GM20431 (cell line): ENCODE measurements at regions not wholly inside any gene's neighbourhood (a gene's known extent, or its start where the extent isn't known, plus 50 kb on each side); places are given as distances from the start of the nearest gene placed in this dataset.

ENCODE experiments used
- in situ Hi-C: fragments of 300-500 bp; cut with MseI, MboI; formaldehyde crosslinking; loops from one replicate; pipeline ENCODE4 v1.15.0; 2020; ENCODE audit warnings: low sequenced_read_pairs; ENCODE audit not compliant: unreplicated experiment

GRCh38 chr1:218991089-218991488, 182.6 kb upstream of the LYPLAL1 start:
- in situ Hi-C loops, result no loop called here

GRCh38 chr1:218994615-218995014, 179.1 kb upstream of the LYPLAL1 start:
- in situ Hi-C loops, result no loop called here

- in situ Hi-C loops, result no loop called here
Observed at GRCh38 chr1:218995091-218995665, 178.5 kb upstream of the LYPLAL1 start.

GRCh38 chr1:218996362-218996761, 177.3 kb upstream of the LYPLAL1 start:
- in situ Hi-C loops, result no loop called here

GRCh38 chr1:219000005-219000404, 173.7 kb upstream of the LYPLAL1 start:
- in situ Hi-C loops, result no loop called here

- in situ Hi-C loops, result no loop called here
Observed at GRCh38 chr1:219000631-219001030, 173.0 kb upstream of the LYPLAL1 start.

DNA sequence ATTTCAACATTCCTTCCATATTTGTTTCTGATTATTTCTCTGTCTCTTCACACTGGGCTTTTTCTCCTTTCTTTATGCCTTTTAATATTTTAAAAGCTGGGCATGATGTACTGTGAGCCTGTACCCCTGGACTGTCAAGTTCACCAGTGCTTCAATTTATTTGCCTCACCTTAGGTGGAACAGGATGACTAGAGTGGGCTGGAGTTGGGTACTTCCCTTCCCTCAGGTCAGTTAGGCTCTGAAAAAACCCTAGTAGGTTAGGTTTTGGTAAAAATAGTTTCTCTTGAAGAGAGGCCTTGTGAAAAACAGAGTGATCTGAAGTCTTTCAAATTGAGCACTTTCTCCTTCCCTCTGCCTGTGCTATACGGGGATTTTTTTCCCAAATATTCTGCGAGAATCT, 163.0 kb upstream of the LYPLAL1 start:
- in situ Hi-C loops, result no loop called here

- in situ Hi-C loops, result no loop called here
Observed at GRCh38 chr1:219020386-219020785, 153.3 kb upstream of the LYPLAL1 start.

DNA sequence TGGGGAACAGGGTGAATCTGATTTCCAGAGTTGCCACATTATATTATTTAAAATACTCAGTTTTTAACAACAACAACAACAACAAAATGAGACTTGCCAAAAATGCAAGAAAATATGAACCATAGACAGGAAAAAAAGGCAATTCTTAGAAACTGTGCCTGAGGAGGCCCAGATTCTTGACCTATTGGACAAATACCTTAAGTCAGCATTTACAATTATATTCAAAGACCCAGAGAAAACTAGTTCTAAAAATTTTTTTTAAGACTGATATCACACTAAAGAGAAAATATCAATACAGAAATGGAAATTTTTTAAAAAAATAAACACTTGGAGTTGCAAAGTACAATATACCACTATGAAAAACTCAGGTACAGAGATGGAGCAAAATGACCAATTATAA, 152.8 kb upstream of the LYPLAL1 start:
- in situ Hi-C loops, result no loop called here

GRCh38 chr1:219027146-219027673, 146.5 kb upstream of the LYPLAL1 start:
- in situ Hi-C loops, result no loop called here

- in situ Hi-C loops, result no loop called here
Observed at GRCh38 chr1:219031809-219032208, 141.9 kb upstream of the LYPLAL1 start.

GRCh38 chr1:219038398-219038797, 135.3 kb upstream of the LYPLAL1 start:
- in situ Hi-C loops, result no loop called here

DNA sequence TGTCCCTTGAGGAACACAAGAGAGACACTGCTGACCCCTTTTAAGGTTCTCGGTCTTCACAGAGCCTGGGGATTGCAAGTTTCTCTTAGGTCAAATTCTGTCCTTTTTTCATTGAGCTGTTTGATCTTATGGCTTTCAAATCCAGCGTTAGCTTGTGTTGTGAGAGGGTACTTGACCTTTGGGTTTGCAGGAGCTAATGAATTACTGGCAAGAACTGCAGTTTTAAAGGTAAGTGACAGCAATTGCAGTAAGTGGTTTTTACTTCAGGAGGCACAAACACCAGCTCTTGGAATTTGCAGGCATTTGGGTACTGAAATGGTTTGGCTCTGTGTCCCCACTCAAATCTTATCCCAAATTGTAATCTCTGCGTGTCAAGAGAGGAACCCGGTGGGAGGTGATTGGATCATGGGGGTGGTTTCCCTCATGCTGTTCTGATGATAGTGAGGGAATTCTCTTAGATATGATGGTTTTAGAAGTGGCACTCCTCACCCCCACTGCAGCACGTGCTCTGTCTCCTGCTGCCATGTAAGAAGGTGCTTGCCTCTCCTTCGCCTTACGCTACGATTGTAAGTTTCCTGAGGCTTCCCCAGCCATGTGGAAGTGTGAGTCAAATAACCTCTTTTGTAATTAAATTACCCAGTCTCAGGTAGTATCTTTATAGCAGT, 134.5 kb upstream of the LYPLAL1 start:
- in situ Hi-C loops, result no loop called here

DNA sequence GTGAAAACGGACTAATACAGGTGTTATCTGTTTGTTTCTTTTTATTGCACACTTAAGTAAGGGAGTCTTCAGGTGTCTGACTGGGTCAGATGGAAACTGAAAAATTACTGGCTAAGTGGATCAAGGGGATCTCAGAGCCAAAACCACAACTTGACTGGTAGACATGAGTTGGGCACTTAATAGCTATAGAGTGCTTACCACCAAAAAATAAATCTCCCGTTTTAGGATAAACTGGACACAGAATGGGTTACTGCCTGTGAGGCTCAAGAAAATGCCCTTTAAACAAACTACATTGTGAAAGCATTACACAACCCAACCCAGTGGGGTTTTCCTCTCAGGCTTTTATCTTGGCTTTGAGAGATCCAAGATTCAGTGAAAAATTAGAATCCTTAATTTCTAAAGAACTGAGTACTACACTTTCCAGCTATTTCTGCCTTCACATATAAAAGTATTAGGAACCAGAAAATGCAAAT, 134.0 kb upstream of the LYPLAL1 start:
- in situ Hi-C loops, result no loop called here

- in situ Hi-C loops, result no loop called here
Observed at GRCh38 chr1:219040291-219040690, 133.4 kb upstream of the LYPLAL1 start.

DNA sequence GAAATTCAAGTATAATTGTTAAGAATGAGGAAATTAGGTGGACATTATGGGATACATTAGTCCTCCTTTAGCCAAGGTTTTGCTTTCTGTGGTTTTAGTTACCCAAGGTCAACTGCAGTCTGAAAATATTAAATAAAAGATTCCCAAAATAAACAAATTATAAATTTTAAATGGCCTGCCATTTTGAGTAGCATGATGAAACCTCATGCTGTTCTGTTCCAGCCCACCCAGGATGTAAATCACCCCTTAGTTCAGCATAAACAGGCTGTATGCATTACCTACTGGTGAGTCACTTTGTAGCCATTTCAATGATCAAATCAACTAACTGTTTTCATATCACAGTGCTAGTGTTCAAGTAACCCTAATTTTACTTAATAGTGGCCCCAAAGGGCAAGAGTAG, 132.5 kb upstream of the LYPLAL1 start:
- in situ Hi-C loops, result no loop called here

GRCh38 chr1:219041818-219042217, 131.9 kb upstream of the LYPLAL1 start:
- in situ Hi-C loops, result no loop called here

DNA sequence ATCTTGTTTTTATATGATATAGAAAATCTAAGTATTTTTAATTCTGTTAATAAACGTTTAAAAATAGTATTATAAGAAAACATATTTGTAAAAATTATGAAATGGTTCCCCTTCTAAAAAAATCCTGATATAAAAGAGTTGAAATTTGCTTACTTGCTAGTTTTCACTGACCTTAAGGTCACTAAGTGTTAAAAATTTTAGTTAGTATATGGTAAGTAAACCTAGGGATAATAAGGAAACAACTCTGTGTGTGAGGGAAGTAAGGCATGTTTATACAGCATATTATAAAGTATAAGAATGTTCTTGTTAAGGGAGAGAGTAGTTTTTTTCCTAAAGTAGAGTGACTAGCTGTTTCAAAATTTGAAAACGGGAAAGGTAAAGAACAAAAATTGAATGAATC, 130.9 kb upstream of the LYPLAL1 start:
- in situ Hi-C loops, result no loop called here

DNA sequence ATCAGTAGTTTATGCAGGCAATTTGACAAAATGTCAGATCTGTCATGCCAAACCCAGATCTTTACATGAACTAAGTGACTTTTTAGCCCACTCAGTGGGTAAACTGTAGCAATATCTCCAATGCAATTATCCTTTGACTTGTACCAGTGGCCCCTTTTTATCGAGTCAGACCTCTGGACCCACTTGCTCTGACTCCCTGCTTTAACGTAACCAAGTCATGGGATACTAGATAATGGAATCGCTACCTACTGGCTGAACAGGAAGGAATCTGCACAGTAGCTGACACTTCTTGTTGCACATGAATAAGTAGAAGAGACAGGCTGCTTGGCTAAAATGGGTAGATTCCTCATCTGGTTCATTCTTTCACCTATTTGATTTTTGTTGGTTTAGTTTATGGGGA, 128.4 kb upstream of the LYPLAL1 start:
- in situ Hi-C loops, result no loop called here

DNA sequence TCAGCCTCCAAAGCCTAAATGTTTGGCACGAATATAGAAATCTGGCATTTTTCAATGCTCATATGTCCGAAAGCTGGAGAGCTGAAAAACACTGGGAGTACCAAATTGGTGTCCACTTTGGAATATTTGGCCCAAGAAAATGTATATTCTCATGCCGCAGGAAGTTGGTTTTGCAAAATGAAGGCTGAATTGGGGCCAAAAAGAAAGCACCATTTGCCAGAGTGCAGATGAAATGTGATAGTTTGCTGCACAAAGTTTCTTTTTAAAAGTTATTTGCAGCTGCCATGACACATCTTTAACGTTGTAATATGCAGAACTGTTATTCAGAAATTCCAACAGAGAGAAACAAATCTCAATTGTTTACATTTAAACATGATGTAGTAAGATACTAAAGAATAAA, 124.2 kb upstream of the LYPLAL1 start:
- in situ Hi-C loops, result no loop called here

DNA sequence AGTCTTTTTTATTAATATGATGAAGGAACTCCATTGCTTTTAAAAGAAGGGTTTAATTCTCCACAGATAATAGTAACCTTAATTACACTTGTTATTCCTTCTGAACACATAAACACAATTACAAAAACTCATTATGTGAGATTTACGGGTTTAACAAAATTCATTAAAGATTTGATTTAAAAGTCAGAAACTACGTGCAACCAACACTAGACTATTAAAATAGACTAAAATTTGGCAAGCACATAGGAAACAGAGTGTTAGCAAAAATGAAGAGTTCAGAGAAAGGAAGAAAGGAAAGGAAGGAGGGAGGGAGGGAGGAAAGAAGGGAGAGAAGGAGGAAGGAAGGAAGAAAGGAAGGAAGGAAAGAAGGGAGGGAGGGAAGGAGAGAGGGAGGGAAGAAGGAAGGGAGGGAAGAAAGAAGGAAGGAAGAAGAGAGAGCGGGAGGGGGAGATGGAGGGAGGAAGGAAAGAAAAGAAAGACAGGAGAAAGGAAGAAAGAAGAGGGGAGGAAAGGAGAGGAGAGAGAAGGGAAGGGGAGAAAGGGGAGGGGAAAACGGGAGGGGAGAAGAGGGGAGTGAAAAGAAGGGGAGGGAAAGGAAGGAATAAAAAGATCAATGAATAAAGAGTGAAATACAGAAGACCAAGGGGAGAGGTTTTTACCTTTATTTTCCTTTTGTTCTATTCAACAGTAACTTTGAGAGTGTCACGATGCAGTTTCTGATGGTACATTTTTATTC, 123.4 kb upstream of the LYPLAL1 start:
- in situ Hi-C loops, result no loop called here
